Activated CD4-positive, alpha-beta T cell treated with anti-CD3 and anti-CD28 coated beads, Interleukin-10, Interleukin-2, amounts not matched to agents 100 ng/mL and 50 ng/mL, durations not matched to agents 16 hours and 8 hours (primary cell): ENCODE measurements at regions not wholly inside any gene's neighbourhood (a gene's known extent, or its start where the extent isn't known, plus 50 kb on each side); places are given as distances from the start of the nearest gene placed in this dataset.

ENCODE experiments used
- DNase-seq: peaks from one replicate; pipeline ENCODE4 v3.0.0-alpha.2; 2020

DNA sequence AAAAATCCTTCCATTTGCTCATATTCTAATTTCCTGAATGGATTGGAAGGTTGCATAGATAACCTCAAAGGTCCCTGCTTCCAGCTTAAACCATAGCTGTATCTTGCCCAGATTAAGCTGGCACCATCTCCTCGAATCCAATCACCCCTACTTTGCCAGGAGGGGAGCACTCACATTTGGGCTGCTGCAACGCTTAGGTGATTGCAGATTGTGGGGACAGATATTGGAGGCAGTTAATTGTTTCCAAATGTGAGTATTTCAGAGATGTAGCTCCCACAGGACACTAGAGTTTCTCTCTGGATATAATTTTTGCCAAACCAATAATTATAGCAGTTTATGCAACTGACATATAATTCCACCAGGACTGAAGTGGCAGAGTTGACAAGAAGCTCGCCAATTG, 53.5 kb upstream of the ACSL1 start:
- DNase-seq = no peak

GRCh38 chr4:184882276-184882675, 56.5 kb upstream of the ACSL1 start:
- no peak for DNase-seq

GRCh38 chr4:184883024-184883423, 57.3 kb upstream of the ACSL1 start:
- no peak for DNase-seq

- no peak for DNase-seq
Measured at GRCh38 chr4:184884883-184885282, 59.1 kb upstream of the ACSL1 start.

- no peak for DNase-seq
Measured at GRCh38 chr4:184885602-184886001, 59.8 kb upstream of the ACSL1 start.

GRCh38 chr4:184887333-184887732, 61.6 kb upstream of the ACSL1 start:
- DNase-seq = no peak

DNA sequence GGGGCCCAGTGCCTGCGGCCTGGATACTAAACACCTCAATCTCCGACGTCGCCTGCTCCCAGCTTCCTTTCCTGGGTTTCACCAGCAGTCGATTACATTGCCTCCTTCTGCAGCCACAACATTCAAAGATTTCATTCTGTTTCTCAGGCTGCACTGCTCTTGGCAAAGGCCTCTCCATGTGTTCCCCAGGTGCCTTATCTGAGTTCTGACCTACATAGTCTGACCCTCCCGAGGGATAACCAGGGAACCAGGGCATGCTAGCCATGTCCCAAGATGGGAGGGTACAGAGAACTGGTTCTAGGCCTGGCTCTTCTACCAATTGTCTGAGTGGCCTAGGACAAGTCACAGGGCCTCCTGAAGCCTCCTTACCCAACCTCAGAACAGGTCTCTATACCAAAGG, 62.2 kb upstream of the ACSL1 start:
- no peak for DNase-seq

GRCh38 chr4:184889666-184890335, 64.0 kb upstream of the ACSL1 start:
- DNase-seq = no peak

DNA sequence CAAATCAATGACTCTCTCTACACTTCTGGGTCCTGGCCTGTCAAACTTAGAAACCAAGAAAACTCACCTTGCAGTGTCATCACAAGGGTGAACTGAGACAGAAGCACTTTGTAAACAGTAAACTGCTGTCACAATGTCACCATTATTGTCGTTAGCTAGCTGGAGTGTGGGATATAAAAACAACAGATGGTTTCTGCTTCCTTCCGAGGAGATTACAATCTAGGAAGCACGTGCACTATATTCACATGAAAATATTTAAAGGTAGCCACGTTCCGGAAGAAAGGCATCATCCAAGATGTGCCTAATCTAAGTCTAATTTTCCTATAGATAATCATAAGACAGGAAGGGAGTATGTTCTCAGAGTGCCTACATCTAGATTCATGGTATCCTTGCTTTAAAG, 64.7 kb upstream of the ACSL1 start:
- DNase-seq = no peak

DNA sequence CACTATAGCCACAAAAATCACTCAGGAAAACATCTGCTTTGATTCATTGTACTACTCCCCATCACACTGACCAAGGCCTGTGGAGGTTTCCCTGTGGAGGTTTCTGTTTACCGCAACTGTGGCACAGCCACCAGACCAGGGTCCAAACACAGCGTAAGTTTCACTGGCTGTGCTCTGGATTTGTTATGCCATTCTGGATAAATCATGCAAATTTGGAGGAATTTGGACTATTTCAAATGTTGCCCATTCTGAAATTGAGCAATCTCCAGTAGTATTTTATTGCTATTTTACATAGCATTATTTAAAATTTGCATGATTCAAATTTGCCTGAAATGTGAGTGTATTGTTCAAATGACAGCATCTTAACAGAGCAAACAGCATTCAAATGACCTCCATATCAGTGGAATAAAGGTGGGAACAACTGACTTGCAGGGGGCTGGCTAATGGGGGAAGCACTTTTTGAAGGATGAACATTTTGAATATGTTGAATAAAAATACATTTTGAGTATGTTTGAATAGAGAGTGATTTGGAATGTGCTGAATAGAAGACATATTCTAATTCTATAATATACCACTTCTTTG, 66.1 kb upstream of the ACSL1 start:
- DNase-seq = no peak

- DNase-seq = no peak
Measured at GRCh38 chr4:184892999-184893398, 67.2 kb upstream of the ACSL1 start.

DNA sequence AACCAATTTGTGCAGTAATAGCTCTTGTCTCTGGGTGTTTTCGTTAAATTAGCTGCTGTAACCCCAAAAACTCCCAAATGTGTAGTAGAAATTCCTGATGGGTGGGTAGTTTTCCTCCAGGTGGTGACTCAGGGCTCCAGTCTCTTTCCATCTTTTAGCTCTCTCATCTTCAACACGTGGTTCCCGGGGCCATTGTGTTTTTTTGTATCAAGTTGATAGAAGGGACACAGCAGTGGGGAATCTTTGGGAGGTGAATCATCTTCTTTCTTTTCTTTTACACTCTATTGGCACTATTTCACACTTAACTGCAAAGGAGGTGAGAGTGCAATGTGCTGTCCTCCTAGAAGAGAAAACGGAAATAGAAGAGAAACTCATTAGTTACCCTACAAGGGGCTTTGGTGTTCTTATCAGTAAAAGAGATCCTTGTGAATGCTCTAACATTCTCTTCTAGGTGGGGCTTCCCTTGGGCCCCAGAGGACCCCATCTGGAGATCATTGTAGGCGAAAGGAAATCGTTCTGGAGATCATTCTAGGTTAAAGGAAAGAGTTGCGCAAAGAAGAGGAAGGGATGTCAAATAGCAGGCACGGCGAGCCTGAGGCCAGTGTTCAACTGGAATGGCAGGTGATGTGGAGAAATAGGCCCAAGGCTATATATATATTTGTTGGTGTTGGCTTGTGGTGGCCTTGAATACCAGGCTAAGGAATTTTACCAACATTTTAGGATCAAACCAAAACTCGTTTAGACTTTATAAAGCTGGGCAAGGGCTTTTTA, 68.2 kb upstream of the ACSL1 start:
- no peak for DNase-seq

DNA sequence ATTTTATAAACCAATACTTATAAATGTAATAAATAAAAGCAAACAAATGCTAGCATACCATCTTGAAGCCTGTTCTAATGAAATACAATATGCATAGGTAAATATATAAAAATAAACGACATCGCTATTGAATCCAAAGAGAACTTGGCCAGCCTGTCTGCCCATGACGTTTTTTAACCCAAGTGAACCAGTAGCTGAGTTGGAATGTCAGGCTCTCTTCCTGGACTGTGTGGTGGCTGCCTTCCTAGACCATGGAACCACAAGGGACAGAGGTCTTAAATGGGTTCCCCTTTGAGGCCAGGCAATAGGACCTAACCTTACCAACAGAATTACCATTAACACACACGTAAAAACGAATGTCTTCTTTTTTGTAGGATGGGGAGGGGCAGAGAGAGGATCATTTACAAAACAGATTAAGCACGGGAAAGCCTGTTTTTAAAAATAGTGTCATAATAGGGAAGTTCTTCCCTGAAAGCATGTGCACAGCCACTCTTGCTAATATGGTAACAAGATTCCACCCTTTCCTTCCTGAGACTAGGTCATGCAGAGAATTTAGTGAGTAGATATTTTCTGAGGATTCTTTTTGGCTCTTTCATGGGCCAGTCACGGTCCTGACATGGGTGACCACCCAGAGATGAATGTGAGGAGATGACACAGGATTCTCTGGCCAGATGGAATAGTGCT, 69.4 kb upstream of the ACSL1 start:
- DNase-seq = no peak

- DNase-seq = no peak
Measured at GRCh38 chr4:184896868-184897715, 71.3 kb upstream of the ACSL1 start.

- DNase-seq = no peak
Measured at GRCh38 chr4:184897895-184898294, 72.1 kb upstream of the ACSL1 start.

GRCh38 chr4:184898793-184899192, 73.0 kb upstream of the ACSL1 start:
- DNase-seq = no peak

- DNase-seq = no peak
Measured at GRCh38 chr4:184899261-184900134, 73.7 kb upstream of the ACSL1 start.

- no peak for DNase-seq
Measured at GRCh38 chr4:184900184-184900583, 74.4 kb upstream of the ACSL1 start.

GRCh38 chr4:184902550-184902949, 76.8 kb upstream of the ACSL1 start:
- DNase-seq = no peak

- no peak for DNase-seq
Measured at GRCh38 chr4:184906480-184907097, 80.8 kb upstream of the ACSL1 start.

- DNase-seq = no peak
Measured at GRCh38 chr4:184907216-184907615, 81.4 kb upstream of the ACSL1 start.
